Mammary epithelial cell (primary cell): ENCODE measurements at regions not wholly inside any gene's neighbourhood (a gene's known extent, or its start where the extent isn't known, plus 50 kb on each side); places are given as distances from the start of the nearest gene placed in this dataset.

Source experiments
- EZH2 ChIP-seq: IDR thresholded peaks from 2 replicates; pipeline ENCODE4 v1.6.1; 2012; ENCODE audit warnings: low read length, inconsistent platforms, borderline replicate concordance
- TF ChIP-seq, protein P1 (sequence below), 2 donors: IDR thresholded peaks in 1 of 2; conservative IDR thresholded peaks in 1 of 2; 2 replicates each; pipeline ENCODE4 v1.5.1; 2011 to 2012; ENCODE audit warnings: inconsistent platforms in 2 of 2, low read length in 2 of 2, mild to moderate bottlenecking in 2 of 2, control low read depth in 1 of 2, low read depth in 1 of 2; ENCODE audit not compliant: insufficient read depth in 1 of 2; ENCODE audit errors: extremely low read depth in 1 of 2

DNA sequence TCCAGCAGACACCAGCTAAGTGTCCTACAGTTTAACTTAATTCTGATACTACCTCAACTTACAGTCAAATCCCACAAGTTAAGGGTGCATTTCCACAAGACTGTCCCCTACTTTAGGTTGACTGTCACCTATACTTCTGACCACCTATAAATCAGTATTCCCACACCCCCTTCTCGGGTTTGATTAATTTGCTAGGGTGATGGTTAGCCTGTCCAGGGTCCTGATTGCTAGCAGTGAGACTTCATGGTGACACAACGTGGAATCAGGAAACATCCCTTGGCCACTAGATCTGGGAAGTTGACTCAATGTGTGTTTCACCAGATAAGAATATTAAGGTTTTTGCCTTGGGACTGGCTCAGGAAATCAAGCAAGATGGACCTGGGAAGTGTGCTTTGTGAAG lies 88.4 kb downstream of the OR13A1 start:
- TF ChIP-seq, protein P1, sequence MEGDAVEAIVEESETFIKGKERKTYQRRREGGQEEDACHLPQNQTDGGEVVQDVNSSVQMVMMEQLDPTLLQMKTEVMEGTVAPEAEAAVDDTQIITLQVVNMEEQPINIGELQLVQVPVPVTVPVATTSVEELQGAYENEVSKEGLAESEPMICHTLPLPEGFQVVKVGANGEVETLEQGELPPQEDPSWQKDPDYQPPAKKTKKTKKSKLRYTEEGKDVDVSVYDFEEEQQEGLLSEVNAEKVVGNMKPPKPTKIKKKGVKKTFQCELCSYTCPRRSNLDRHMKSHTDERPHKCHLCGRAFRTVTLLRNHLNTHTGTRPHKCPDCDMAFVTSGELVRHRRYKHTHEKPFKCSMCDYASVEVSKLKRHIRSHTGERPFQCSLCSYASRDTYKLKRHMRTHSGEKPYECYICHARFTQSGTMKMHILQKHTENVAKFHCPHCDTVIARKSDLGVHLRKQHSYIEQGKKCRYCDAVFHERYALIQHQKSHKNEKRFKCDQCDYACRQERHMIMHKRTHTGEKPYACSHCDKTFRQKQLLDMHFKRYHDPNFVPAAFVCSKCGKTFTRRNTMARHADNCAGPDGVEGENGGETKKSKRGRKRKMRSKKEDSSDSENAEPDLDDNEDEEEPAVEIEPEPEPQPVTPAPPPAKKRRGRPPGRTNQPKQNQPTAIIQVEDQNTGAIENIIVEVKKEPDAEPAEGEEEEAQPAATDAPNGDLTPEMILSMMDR (conservative IDR thresholded peaks at IDR 0.05 in 1 of 2, IDR thresholded peaks at IDR 0.05 in 1 of 2; ENCODE audit: extremely low read depth in 1 of 2, insufficient read depth in 1 of 2, low read depth in 1 of 2, low read length in 2 of 2) = no peak
- no peak for TF ChIP-seq EZH2
